ENCODE measurements at regions not wholly inside any gene's neighbourhood (a gene's known extent, or its start where the extent isn't known, plus 50 kb on each side); places are given as distances from the start of the nearest gene placed in this dataset.
"Not testable (repeated sequence)": the region's sequence is repeated elsewhere in the genome, so short reads cannot be mapped to it uniquely, and the experiment has no call there.

GRCh38 chr10:46204482-46205102 is 82.2 kb upstream of the ANTXRL start:
- DNase-seq (ENCODE audit: low read depth) = not testable (repeated sequence)

- DNase-seq (ENCODE audit: low read depth) = not testable (repeated sequence)
Observed at GRCh38 chr10:46210427-46210826, 76.4 kb upstream of the ANTXRL start.

- no peak for DNase-seq (ENCODE audit: low read depth)
Observed at GRCh38 chr10:46215426-46215825, 71.4 kb upstream of the ANTXRL start.

GRCh38 chr10:46216003-46216634 is 70.7 kb upstream of the ANTXRL start:
- DNase-seq (ENCODE audit: low read depth) = no peak

GRCh38 chr10:46216836-46217751 is 69.7 kb upstream of the ANTXRL start:
- no peak for DNase-seq (ENCODE audit: low read depth)

GRCh38 chr10:46217752-46218453 is 68.9 kb upstream of the ANTXRL start:
- DNase-seq (ENCODE audit: low read depth) = no peak

- no peak for DNase-seq (ENCODE audit: low read depth)
Observed at GRCh38 chr10:46218921-46219320, 67.9 kb upstream of the ANTXRL start.

- not testable (repeated sequence) for DNase-seq (ENCODE audit: low read depth)
Observed at GRCh38 chr10:46219431-46219990, 67.3 kb upstream of the ANTXRL start.

- no peak for DNase-seq (ENCODE audit: low read depth)
Observed at GRCh38 chr10:46220187-46220586, 66.6 kb upstream of the ANTXRL start.

GRCh38 chr10:46220872-46221538 is 65.8 kb upstream of the ANTXRL start:
- no peak for DNase-seq (ENCODE audit: low read depth)

- DNase-seq (ENCODE audit: low read depth) = peak; percentile 12
Observed at GRCh38 chr10:46222364-46222935, 64.3 kb upstream of the ANTXRL start.

GRCh38 chr10:46223064-46223480 is 63.7 kb upstream of the ANTXRL start:
- no peak for DNase-seq (ENCODE audit: low read depth)

- DNase-seq (ENCODE audit: low read depth) = no peak
Observed at GRCh38 chr10:46223626-46224413, 63.0 kb upstream of the ANTXRL start.

GRCh38 chr10:46224414-46224682 is 62.4 kb upstream of the ANTXRL start:
- DNase-seq (ENCODE audit: low read depth) = no peak

GRCh38 chr10:46225597-46225996 is 61.2 kb upstream of the ANTXRL start:
- no peak for DNase-seq (ENCODE audit: low read depth)

- no peak for DNase-seq (ENCODE audit: low read depth)
Observed at GRCh38 chr10:46226232-46226631, 60.6 kb upstream of the ANTXRL start.

- DNase-seq (ENCODE audit: low read depth) = no peak
Observed at GRCh38 chr10:46226900-46227558, 59.8 kb upstream of the ANTXRL start.

- no peak for DNase-seq (ENCODE audit: low read depth)
Observed at GRCh38 chr10:46227571-46227935, 59.2 kb upstream of the ANTXRL start.

- DNase-seq (ENCODE audit: low read depth) = no peak
Observed at GRCh38 chr10:46227936-46228562, 58.7 kb upstream of the ANTXRL start.
